COLO668 (cell line): ENCODE measurements at regions not wholly inside any gene's neighbourhood (a gene's known extent, or its start where the extent isn't known, plus 50 kb on each side); places are given as distances from the start of the nearest gene placed in this dataset.

ENCODE experiments used
- DNase-seq: peaks from one replicate; lab custom pipeline; 2025; ENCODE audit not compliant: unreplicated experiment; lab: John Stamatoyannopoulos, UW

DNA sequence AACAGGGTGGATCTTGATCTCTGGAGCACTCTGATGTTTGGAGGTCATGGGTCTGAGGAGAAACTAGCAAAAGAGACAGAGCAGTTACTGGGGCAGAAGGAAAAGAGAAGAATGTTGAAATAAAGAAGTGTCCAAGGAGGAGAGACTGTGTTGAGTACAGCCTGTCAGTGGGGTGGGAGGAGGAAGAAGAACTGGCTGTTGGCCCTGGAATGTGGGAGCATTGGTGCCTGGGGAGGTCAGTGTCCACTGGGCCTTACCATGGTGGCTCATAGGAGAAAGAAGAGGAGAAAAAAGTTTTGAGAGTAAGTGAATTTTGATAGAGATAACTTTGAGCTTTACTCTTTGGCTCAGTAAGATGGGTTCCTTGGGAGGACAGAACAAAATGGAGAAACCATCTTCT, 499.0 kb downstream of the TXNL1 start:
- DNase-seq, result no peak

DNA sequence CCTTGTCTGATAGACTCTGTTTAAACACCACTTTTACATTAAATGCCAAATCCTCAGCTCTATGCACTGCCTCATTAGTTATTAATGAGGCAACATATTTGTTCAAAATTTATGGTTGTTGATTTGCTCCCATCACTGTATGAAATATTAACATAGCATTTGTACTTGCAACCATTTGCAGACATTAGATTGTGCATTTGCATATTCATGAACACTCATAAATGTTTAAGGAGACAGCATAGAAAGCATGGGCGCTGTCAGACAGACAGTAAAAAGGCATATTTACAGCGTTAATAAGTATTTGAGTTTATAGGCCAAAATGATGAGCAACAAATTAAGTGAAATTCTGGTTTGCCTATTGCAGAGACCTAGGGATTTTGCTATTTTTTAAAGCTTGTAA, 502.3 kb downstream of the TXNL1 start:
- no peak for DNase-seq

DNA sequence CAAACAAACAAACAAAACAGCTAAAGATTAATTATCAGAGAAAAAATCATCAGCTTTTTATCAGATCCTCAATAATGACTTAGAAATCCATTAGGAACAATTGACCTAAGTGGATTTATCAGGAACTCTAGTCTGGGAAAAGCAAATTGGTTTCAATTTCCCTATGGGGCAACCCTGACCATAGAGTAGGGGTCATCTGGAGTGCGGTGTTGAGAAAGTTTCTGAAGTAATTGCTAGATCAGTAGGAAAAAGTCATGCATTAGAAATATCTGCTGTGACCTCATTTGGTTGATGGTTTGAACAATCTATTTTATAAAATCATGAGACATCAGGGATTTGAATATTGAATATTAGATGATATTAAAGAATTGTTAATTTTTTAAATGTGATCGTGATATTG, 507.9 kb downstream of the TXNL1 start:
- no peak for DNase-seq

DNA sequence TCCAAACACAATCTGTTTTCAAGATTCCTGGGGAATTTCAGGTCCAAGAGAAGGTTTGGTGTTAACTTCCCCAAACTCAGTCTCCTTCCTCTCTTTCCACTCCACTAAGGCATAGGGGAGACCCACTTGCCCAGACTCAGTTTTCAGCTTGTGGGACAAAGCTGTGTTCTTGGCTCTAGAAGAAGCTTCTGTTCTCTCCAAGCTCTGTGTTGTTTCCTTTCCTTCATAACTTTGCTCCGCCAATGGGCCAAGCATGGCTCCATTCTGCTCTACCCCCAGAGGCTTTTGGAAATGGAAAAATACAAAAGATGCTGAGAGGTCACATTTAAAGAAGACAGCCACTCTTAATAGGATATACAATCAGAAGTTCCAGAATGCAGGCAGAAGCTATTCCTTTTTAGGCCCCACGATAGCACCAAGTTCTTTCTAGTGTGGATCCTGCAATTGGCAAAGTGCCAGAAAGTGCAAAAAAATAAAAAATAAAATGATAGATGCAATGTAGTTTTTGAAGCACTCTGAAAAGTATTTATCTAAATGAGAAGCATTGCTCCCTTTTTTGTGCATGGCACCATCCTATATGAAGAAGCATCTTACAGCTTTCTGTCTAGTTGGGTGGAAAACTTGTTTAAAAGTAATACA, 510.1 kb downstream of the TXNL1 start:
- DNase-seq, result no peak

DNA sequence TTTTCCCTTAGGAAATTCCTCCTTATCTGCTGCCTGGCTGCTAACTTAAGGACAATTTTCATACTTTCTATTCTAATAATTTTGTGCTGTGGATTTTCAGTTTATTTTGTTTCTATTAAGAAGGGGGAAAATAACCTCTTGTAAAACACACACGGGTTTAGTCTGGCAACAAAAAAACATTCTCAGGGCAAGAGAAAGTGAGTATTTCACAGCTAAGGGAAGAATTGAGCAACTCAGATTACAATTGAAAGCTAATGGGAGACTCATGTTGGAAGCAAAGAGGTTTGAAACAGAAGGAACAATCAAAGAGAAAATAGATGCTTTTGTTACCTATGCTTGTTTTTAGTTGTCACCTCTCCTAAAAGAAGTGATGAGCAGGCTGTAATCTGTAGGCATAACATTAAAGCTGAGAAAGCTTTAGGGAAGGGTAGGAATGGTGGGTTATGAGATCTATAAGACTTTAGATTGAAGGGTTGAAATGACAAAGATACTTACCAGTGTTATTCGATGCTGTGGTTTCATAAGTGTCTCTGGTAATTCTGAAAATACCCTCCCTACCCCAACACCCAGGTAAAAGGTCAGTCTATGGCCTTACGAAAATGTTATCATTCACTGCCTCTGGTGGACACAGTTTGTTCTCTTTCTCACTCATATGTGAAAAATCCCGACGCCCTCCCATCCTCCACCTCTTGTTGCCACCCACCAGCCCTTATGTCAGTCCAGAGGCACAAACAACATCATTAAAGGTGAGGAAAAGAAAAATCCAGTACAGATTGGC, 510.9 kb downstream of the TXNL1 start:
- no peak for DNase-seq

DNA sequence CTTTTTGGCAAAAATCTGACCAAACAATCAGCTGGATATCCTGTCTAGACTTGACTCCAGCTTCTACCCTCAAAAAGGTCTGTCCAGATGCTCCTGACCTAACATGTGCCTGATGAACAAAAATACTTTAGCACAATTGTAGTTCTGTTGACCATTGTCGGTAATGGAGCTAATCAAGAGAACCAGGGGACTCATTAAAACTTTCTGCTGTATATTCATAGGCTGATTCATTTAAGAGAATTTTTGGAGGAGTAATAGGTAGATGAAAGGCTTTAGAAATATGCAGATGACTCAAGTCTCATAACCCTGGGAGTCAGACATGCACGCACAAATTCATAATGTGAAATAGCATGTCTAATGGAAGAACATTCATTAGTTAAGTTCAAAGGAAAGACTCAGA, 514.2 kb downstream of the TXNL1 start:
- DNase-seq, result no peak

DNA sequence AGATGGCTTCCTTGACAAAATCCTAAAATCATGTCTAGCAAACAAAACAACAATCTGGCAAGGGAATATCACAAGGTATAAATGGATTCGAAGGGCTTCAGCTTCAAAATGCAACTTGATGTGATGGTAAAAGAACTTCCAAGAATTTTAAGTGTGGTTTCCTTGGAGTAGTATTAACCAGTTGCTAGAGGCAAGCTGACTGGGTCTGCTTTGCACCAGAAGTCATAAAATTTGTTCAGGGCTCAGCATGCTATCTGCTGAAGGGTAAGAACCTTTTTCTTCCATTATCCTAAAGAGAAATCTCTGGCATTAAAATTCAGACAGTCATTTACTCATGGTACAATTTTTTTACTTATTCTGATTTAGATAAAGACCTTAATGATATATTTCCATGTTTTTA, 516.7 kb downstream of the TXNL1 start:
- no peak for DNase-seq

DNA sequence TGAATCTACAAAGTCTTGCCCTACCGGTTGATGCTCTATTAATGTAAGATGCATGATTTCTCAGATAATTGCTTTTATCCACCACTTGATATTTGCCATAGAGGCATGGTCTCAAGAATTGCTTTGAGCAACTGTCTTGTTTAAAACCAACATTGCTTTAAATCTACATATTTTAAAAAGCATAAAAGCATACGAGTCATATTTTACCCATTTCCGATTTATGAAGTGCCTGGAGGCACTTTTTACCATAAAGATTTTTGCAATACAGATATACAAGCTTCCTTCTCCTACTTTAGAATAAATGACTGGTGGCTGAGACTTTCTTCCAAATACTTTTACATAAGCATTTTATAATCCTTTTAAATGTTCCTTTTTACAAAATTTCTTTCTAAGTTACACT, 517.6 kb downstream of the TXNL1 start:
- no peak for DNase-seq

DNA sequence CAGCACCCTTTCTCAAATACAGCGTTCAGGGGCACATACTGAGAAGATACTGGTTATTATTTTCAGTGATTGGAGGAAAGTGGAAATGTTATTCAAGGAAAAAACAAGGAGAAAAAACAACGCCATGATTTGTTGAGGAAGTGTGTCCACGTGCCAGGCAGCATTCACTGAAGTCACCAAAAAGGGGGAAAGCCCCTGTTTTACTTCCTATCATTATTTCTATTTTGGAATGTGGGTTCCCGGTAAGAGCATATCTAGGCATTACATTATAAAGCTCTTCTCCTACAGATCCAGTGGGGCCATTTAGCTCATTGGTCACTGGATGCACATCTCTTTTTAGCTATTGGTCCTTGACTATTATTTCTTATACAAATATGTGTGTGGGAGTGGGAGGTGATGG, 518.7 kb downstream of the TXNL1 start:
- DNase-seq, result no peak

DNA sequence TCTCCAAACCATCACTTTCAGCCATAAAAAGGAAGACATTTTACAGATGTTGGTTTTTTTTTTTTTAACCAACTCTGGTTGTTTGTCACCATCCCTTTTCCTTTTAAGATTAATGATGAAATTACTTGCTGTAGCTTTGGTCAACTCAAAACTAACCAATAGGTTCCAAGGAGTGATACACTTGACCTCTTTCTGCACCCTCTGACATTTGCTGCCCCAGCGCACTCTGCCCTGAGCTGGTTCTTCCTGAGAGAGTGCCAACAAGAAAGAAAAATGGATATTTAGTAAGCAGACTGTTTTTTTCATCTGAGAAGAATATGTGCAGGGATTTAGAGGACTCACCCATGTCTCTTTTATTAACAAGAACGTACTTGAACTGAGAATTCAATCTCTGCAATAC, 520.0 kb downstream of the TXNL1 start:
- no peak for DNase-seq

DNA sequence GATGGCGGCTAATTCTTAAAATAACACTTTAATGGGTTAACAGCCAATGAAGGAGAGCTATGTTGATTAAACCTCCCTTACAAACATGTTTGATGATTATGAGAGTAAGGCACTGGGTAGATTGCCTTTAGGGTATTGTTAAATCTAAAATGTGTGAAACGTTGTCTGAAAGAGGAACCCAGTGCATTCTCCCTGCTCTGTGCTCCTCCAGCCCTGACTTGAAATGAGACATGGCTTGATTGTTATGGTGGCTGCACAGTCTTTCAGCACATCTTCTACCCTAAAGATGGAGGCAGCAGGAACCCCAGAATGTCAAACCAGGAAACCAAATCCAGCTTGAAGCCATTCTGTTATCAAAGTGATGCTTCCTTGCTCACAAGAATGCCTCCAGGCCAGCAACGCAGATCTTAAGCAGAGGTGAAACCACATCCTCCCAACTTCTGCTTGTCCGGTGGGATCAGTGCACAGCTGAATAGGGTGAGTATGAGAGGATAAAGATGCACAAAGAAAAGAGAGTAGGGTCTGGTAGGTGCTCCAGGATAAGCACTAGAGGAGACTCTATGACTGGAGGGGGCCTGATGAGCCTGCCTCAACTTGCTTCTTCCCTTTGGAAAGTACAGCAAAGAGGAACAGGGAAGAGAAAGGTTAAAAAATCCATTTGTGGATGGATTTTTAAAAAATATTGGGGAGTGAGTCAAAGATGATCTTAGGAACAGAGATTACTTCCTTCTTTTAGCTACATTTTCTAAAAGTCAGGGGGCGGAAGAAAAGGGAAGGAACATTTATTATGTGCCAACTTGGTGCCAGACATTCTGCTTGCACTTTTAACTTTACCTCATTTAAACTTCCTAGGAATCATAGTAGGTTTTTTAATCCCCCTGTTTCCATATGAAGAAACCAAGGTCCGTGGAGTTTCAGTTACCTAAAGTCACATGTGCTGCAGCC, 523.0 kb downstream of the TXNL1 start:
- no peak for DNase-seq

DNA sequence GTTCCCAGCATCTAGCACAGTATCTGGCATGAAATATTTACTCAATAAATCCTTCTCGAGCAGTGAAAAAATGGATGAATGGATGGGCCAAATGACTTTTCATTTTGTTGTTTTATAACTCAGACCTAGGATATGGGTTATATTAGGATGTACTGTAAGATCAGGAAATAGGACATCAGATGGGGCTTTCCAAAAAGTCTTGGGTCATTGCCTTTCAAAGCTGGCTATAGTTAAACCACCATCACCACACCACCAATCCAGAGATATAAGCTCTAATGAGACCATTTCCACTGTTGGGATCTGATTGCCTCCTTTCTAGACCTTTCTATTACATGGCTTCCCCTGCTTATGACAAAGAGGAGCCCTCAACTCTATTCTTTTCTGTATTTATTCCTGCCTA, 525.0 kb upstream of the TCF4 start:
- DNase-seq, result no peak

DNA sequence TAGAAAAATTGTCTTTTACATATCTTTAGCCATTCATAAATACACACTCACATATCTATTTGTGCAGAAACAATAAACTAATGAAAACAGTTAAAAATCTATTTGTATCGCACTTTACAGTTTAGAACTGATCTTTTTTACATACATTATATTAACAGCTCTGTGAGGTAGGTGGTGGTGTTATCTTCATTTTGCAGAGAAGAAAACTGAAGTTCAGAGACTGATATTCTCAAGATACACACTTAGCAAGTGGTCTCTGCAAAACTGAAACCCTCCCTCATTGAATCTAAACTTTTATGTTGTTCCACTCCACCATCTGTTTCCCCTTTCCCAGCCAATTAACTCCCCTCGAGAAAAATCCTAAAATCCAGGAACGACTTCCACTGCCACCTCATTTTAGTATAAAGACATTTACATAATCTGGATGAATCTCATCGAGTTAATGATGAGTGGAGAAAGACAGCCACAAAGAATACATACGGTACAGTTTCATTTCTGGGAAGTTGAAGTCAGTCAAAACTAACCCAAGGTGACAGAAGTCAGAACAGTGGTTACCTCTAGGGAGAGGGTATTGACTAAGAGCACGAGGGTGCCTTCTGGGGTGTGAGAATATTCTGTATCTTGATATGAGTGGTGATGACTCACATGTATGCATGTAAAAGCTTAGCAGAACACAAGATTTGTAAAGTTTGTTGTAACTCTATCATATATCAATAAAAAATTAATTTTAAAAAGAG, 524.2 kb upstream of the TCF4 start:
- no peak for DNase-seq

DNA sequence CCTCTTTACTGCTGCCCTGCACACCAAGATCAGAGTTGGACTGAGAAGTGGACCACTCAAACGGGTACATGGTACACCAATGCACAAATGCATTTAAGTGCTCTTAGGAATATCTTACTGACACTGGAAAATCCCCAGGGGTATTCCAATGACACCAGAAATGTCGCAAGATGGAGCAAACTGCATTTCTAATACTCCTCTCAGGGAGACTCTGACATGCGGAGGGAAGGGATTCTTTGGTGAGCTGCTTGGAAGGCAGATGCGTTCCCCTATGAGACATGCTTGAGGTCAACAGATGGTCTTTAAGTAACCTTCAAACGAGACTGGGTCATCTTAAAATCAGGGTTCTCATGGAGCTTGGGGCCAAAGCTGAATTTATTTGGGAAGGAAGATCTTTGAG, 521.8 kb upstream of the TCF4 start:
- no peak for DNase-seq

DNA sequence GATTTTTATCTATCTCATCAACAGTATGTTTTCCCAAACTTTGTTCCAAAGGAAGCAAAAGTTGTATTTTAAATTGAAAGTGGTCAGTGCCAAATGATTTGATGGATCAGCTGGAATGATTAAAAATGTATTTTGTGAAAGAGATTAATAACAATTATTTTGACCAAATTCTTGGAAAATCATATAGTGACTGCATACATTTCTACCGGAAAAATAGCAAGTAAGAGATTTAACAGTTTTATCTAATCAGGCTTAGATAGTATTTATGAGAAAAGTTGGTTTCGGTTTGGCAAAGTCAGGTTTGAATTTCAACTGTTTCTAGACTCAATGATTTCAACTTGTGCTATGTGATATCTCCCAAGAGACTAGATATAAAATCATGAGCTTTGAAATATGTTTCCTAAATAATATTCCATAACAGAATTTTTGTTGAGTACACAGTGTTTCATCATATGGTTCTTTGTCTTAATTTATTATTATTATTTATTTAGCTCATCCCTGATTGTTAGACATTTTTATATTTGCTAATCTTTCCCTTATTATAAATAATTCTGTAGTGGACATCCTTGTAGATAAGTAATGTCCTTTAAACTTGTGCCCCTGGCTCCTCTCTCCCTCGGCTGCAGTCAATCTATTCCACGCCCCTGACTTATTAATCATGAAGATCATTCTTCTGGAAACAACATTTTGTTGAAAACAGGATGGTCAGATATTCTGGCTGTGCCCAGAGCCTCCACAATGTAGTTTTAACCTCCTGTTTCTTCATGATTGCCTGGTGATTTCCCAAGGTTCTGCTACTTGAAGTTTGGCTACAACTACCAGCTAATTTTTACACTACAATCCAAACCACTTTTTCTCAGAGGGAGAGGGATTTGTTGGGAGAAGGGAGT, 520.7 kb upstream of the TCF4 start:
- no peak for DNase-seq

DNA sequence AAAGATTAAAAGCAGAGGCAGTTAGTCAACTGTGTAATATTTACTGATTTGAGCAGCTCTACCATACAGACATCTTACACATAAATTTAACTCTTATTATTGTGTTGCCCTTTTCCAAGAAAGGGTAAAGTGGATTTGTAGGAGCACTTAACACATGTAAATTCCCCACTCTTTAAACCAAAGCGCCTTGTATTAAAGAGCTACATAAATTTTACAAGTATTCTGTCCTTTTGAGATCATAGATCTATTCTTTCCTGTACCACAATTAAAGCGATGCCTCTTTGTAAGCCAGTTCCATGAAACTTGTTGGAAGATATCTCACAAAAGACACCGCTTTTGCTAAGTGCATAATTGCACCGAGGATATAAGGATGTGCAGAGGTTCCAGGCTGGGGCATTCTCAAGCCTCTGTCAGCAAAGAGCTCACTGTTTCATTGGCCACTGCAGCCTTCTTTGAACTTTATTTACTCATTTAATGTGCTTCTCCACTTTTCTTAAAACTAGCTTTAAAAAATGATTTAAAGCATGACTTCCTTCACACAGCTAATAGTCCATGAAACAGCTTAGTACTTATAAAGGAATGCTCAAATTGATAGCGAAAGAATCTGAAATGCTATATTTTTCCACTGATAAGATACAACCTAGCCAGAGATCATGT, 520.0 kb upstream of the TCF4 start:
- DNase-seq, result no peak

DNA sequence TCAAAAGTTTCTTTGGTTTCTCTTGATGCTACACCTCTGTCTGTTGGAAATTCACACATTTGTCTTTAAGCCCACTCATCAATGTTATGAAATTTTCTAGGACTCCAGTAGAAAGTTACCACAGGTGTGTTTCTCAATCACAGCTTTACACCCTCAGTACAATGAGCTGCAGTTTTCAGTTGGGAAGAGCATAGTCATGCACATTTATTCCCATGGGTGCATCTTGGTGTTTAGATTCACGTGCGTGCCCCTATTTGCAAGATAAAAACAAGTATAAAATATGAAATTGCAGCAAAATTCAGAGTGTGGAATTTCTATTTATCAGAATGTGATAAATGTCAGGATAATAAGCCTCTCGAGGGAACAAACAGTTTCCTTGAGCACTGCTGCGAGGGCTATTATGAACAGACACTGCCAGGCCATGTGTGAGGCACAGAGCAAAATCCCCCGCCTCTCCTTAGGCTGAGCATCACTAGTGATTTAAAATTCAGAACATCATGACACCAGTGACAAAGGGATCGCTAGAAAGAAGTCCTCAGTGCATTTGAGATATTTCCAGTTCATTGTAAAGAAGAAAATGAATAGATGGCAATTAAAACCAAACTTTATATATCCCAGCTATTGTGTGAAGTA, 512.2 kb upstream of the TCF4 start:
- DNase-seq, result no peak

DNA sequence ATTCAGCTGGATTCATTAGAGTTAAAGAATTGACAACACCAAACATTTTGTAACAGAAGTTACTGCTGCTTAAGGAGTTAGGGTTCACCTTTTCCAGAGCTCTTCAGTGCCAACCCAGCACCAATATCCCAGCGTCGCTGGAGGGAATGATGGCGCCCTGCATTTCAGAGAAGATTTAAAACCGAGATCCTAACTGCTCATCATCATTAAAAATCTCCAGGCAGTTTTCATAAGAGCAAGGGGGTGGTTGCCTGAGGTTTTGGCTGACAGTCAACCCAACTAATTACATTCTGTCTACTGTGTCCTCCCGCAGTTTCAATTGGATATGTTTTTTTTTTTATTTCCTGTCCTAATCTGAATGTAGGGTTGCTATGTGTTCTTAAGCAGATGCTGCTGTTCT, 509.6 kb upstream of the TCF4 start:
- DNase-seq, result no peak

DNA sequence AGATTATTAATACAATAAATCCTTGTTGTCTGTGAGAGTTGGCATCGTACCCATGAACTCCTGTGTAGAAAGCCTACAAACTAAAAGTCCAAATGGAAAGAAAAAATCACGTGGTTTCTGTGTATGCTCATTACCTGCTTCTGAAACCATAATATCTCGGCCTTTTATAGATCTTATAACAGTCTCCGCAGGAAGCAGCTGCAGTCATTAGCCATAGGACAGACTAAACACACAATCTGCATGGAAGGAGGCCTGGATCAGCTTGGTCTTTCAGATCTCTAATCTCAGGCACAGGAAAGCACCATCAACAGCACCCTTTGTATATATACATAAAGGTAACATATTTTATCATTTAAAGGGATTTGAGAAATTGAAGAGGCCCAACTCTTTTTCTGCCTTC, 508.9 kb upstream of the TCF4 start:
- DNase-seq, result no peak
